H9 (cell line): ENCODE measurements at regions not wholly inside any gene's neighbourhood (a gene's known extent, or its start where the extent isn't known, plus 50 kb on each side); places are given as distances from the start of the nearest gene placed in this dataset.

Source experiments
- DNase-seq: peaks from one replicate; pipeline ENCODE4 v3.0.0-alpha.2; 2017
- H2AFZ ChIP-seq: one replicate; pipeline ENCODE4 v1.6.1; 2013; ENCODE audit warnings: mild to moderate bottlenecking, low read length, control low read depth, moderate library complexity
- H2AK5ac ChIP-seq: 2 replicates; pipeline ENCODE4 v1.6.1; 2013; ENCODE audit warnings: low read length, control low read depth, mixed read lengths; ENCODE audit not compliant: insufficient read length
- H2BK120ac ChIP-seq: one replicate; pipeline ENCODE4 v1.6.1; 2013; ENCODE audit warnings: low read depth, mild to moderate bottlenecking, low read length, control low read depth, inconsistent platforms; ENCODE audit not compliant: poor library complexity, severe bottlenecking
- H2BK12ac ChIP-seq: 2 replicates; pipeline ENCODE4 v1.6.1; 2013; ENCODE audit warnings: low read length, control low read depth, mixed read lengths, low read depth; ENCODE audit not compliant: insufficient read length
- H2BK15ac ChIP-seq: 2 replicates; pipeline ENCODE4 v1.6.1; 2013; ENCODE audit warnings: low read depth, low read length, control low read depth
- H2BK20ac ChIP-seq: one replicate; pipeline ENCODE4 v1.6.1; 2013; ENCODE audit warnings: low read depth, mild to moderate bottlenecking, low read length, control low read depth, inconsistent platforms; ENCODE audit not compliant: poor library complexity, severe bottlenecking
- H2BK5ac ChIP-seq: 2 replicates; pipeline ENCODE4 v1.6.1; 2013; ENCODE audit warnings: low read length, control low read depth, mixed read lengths; ENCODE audit not compliant: insufficient read length
- H3K14ac ChIP-seq: 2 replicates; pipeline ENCODE4 v1.6.1; 2013; ENCODE audit warnings: low read length, control low read depth; ENCODE audit not compliant: insufficient read depth
- H3K18ac ChIP-seq: 2 replicates; pipeline ENCODE4 v1.6.1; 2013; ENCODE audit warnings: low read depth, mild to moderate bottlenecking, mixed read lengths, low read length, control low read depth; ENCODE audit not compliant: insufficient read length
- H3K23ac ChIP-seq: 2 replicates; pipeline ENCODE4 v1.6.1; 2013; ENCODE audit warnings: low read length, control low read depth, mixed read lengths, low read depth; ENCODE audit not compliant: insufficient read length
- H3K23me2 ChIP-seq: 2 replicates; pipeline ENCODE4 v1.6.1; 2013; ENCODE audit warnings: low read depth, mild to moderate bottlenecking, mixed read lengths, low read length, control low read depth; ENCODE audit not compliant: insufficient read length, poor library complexity, severe bottlenecking
- H3K27ac ChIP-seq: 2 replicates; pipeline ENCODE4 v1.5.1; 2013; ENCODE audit warnings: low read length, control low read depth, mixed read lengths, low read depth; ENCODE audit not compliant: insufficient read length
- H3K27me3 ChIP-seq: 2 replicates; pipeline ENCODE4 v1.6.1; 2013; ENCODE audit warnings: low read length, control low read depth, inconsistent platforms; ENCODE audit not compliant: insufficient read depth
- H3K4ac ChIP-seq: 2 replicates; pipeline ENCODE4 v1.6.1; 2013; ENCODE audit warnings: low read depth, mild to moderate bottlenecking, control low read depth, inconsistent platforms, low read length, moderate library complexity
- H3K4me1 ChIP-seq: 2 replicates; pipeline ENCODE4 v1.6.1; 2013; ENCODE audit warnings: low read length, control low read depth, inconsistent platforms; ENCODE audit not compliant: insufficient read depth
- H3K4me2 ChIP-seq: 2 replicates; pipeline ENCODE4 v1.6.1; 2013; ENCODE audit warnings: low read length, control low read depth, mixed read lengths; ENCODE audit not compliant: insufficient read length, insufficient read depth
- H3K56ac ChIP-seq: 2 replicates; pipeline ENCODE4 v1.6.1; 2013; ENCODE audit warnings: low read depth, mild to moderate bottlenecking, mixed read lengths, low read length, control low read depth; ENCODE audit not compliant: insufficient read length
- H3K79me1 ChIP-seq: 2 replicates; pipeline ENCODE4 v1.6.1; 2013; ENCODE audit warnings: low read depth, mild to moderate bottlenecking, moderate library complexity, low read length, control low read depth, inconsistent platforms; ENCODE audit not compliant: insufficient read depth, poor library complexity, severe bottlenecking
- H3K79me2 ChIP-seq: 2 replicates; pipeline ENCODE4 v1.6.1; 2013; ENCODE audit warnings: low read length, control low read depth, inconsistent platforms; ENCODE audit not compliant: insufficient read depth
- H3K9ac ChIP-seq: 2 replicates; pipeline ENCODE4 v1.6.1; 2013; ENCODE audit warnings: low read length, control low read depth, mixed read lengths; ENCODE audit not compliant: insufficient read length; ENCODE audit errors: extremely low read depth
- H3K9me3 ChIP-seq: one replicate; pipeline ENCODE4 v1.6.1; 2013; ENCODE audit warnings: low read depth, low read length, inconsistent platforms; ENCODE audit not compliant: control insufficient read depth
- H3T11ph ChIP-seq: one replicate; pipeline ENCODE4 v1.6.1; 2013; ENCODE audit warnings: mild to moderate bottlenecking, low read length, control low read depth, inconsistent platforms
- H4K20me1 ChIP-seq: one replicate; pipeline ENCODE4 v1.6.1; 2013; ENCODE audit not compliant: control insufficient read depth, insufficient read length, insufficient read depth
- H4K5ac ChIP-seq: 2 replicates; pipeline ENCODE4 v1.6.1; 2013; ENCODE audit warnings: low read depth, mild to moderate bottlenecking, mixed read lengths, low read length, control low read depth; ENCODE audit not compliant: insufficient read length
- H4K8ac ChIP-seq: replicated peaks from 2 replicates; pipeline ENCODE4 v1.6.1; 2013; ENCODE audit warnings: low read length, control low read depth, mixed read lengths, low read depth; ENCODE audit not compliant: insufficient read length
- H4K91ac ChIP-seq: 2 replicates; pipeline ENCODE4 v1.6.1; 2013; ENCODE audit warnings: low read depth, mild to moderate bottlenecking, moderate library complexity, mixed read lengths, low read length, control low read depth; ENCODE audit not compliant: insufficient read length
- H3K27ac Mint-ChIP-seq, 3 experiments: 2 replicates in 2 of 3; 3 replicates in 1 of 3; pipeline ENCODE4 v1.8.0; 2020 to 2021; ENCODE audit warnings: mixed read lengths in 3 of 3, mild to moderate bottlenecking in 1 of 3, moderate library complexity in 1 of 3
- H3K27me3 Mint-ChIP-seq: 2 replicates; pipeline ENCODE4 v1.8.0; 2021; ENCODE audit warnings: low read depth, mild to moderate bottlenecking, moderate library complexity, mixed read lengths
- H3K36me3 Mint-ChIP-seq, 3 experiments: 2 replicates in 2 of 3; 3 replicates in 1 of 3; pipeline ENCODE4 v1.8.0; 2020 to 2021; ENCODE audit warnings: low read depth in 3 of 3, mixed read lengths in 3 of 3; ENCODE audit not compliant: insufficient read depth in 1 of 3
- H3K4me1 Mint-ChIP-seq, 2 experiments: 2 replicates each; pipeline ENCODE4 v1.8.0; 2020; ENCODE audit warnings: mixed read lengths in 2 of 2
- H3K4me3 Mint-ChIP-seq, 2 experiments: 2 replicates in 1 of 2; 3 replicates in 1 of 2; pipeline ENCODE4 v1.8.0; 2020 to 2021; ENCODE audit warnings: mild to moderate bottlenecking in 2 of 2, mixed read lengths in 2 of 2, moderate library complexity in 1 of 2
- H3K9me3 Mint-ChIP-seq, 2 experiments: 2 replicates in 1 of 2; 3 replicates in 1 of 2; pipeline ENCODE4 v1.8.0; 2020; ENCODE audit warnings: mild to moderate bottlenecking in 2 of 2, mixed read lengths in 2 of 2, moderate library complexity in 1 of 2
- CTCF ChIP-seq: fragments of 200-600 bp; sonication (generic); conservative IDR thresholded peaks from 3 replicates; pipeline ENCODE4 v1.8.0; 2021; ENCODE audit warnings: antibody characterized with exemption, mild to moderate bottlenecking
- WGBS: extraction: QIAGEN DNeasy Blood & Tissue Kit; methylation state at CpG from one replicate; pipeline ENCODE4 v1.1.7; 2013; ENCODE audit warnings: missing lambda C conversion rate, low lambda C conversion rate, mixed read lengths; ENCODE audit not compliant: insufficient read length; ENCODE audit errors: extremely low coverage; 5-methylcytosine and 5-hydroxymethylcytosine counted together

DNA sequence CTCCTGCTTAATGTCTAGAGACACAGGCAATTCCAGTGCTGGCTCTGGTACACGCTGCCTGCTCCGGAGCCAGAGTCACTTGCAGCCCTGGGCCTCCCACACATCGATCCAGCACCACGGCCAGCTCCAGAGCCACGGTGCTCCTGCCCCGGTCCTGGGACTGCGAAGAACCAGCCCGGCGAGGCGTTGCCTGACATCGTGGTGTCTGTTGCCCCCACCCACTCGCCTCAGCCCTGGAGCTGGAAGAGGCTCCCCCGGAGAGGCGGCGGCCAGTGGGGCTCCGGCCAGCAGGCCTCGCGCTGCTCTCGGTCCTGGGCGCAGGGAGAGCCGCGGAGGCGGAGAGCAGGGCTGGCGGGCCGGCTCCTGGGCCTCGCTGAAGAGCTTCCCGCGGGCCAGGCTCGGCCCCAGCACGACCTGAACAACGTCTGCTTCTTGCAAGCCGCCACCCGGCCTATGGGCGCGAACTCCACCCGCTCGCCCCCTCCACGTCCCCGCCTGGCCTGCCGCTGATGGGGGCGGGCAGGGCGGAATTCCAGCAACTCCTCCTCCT is 364.8 kb downstream of the CEP170 start:
- H3K9ac ChIP-seq: no peak overlapping the region
- H3K36me3 Mint-ChIP-seq: no peaks in the 10 kb centered on the region
- WGBS: no CpG with 5 or more reads among the region's 42 CpGs
- no peak overlapping the region for H3K27ac ChIP-seq
- H2BK12ac ChIP-seq: no peak overlapping the region
- peaks cover 4 to 8% of the 10 kb centered on the region in 2 experiments for H3K4me1 Mint-ChIP-seq
- H3K27me3 Mint-ChIP-seq: peaks cover 4% of the 10 kb centered on the region
- H3K27me3 ChIP-seq: no peaks in the 10 kb centered on the region
- peak overlapping the region; percentile 55 to 74 for H3K4me3 Mint-ChIP-seq
- no peaks in the 10 kb centered on the region; a peak in 1 of 5 replicates for H3K9me3 Mint-ChIP-seq
- peak; percentile 84 for DNase-seq
- no peaks in the 10 kb centered on the region for H4K20me1 ChIP-seq
- no peak overlapping the region for H2BK120ac ChIP-seq
- H2AFZ ChIP-seq: no peak overlapping the region
- no peak overlapping the region for H3T11ph ChIP-seq
- H4K8ac ChIP-seq: no peak overlapping the region
- H2BK15ac ChIP-seq: no peak overlapping the region
- no peaks in the 10 kb centered on the region for H3K79me1 ChIP-seq
- H3K4me2 ChIP-seq: no peak overlapping the region
- no peak overlapping the region for H3K14ac ChIP-seq
- H4K91ac ChIP-seq: no peak overlapping the region
- H3K23ac ChIP-seq: no peak overlapping the region
- H3K4ac ChIP-seq: no peak overlapping the region
- no peak overlapping the region for H3K18ac ChIP-seq
- H4K5ac ChIP-seq: no peak overlapping the region
- H3K79me2 ChIP-seq: no peaks in the 10 kb centered on the region
- no peak overlapping the region for H2BK5ac ChIP-seq
- no peaks in the 10 kb centered on the region for H3K23me2 ChIP-seq
- no peak overlapping the region for H2AK5ac ChIP-seq
- H3K9me3 ChIP-seq: no peaks in the 10 kb centered on the region
- no peaks in the 10 kb centered on the region for H3K4me1 ChIP-seq
- no peak overlapping the region for H2BK20ac ChIP-seq
- no peak overlapping the region for H3K56ac ChIP-seq
- H3K27ac Mint-ChIP-seq: no peak overlapping the region
- TF ChIP-seq CTCF: no peak
